Breast epithelium (tissue), 4 donors: ENCODE measurements at regions not wholly inside any gene's neighbourhood (a gene's known extent, or its start where the extent isn't known, plus 50 kb on each side); places are given as distances from the start of the nearest gene placed in this dataset.
"Not testable (repeated sequence)": the region's sequence is repeated elsewhere in the genome, so short reads cannot be mapped to it uniquely, and the experiment has no call there.

Source experiments
- DNase-seq, 2 donors: peaks; one replicate each; pipeline ENCODE4 v3.0.0-alpha.2; 2019; ENCODE audit warnings: low spot score in 2 of 2
- H3K27ac ChIP-seq, 2 donors: fragments of 200-600 bp; sonication (generic) in 1 of 2; one replicate each; pipeline ENCODE4 v1.5.1; 2016 to 2019; ENCODE audit warnings: mild to moderate bottlenecking in 1 of 2
- H3K27me3 ChIP-seq, 2 donors: fragments of 200-600 bp; sonication (generic) in 1 of 2; one replicate each; pipeline versions ENCODE4 v1.5.1 to v1.6.0; 2017 to 2019; ENCODE audit warnings: control low read depth in 1 of 2, mild to moderate bottlenecking in 1 of 2
- H3K36me3 ChIP-seq: fragments of 200-600 bp; one replicate; pipeline ENCODE4 v1.5.1; 2019
- H3K4me1 ChIP-seq, 2 donors: fragments of 200-600 bp; sonication (generic); one replicate each; pipeline ENCODE4 v1.5.1; 2016 to 2019; ENCODE audit warnings: control low read depth in 1 of 2
- H3K4me3 ChIP-seq, 3 donors: fragments of 200-600 bp; sonication (generic); 1 replicate in 2 of 3; 2 replicates in 1 of 3; pipeline ENCODE4 v1.5.1; 2016 to 2019; ENCODE audit warnings: mild to moderate bottlenecking in 3 of 3, moderate library complexity in 2 of 3
- H3K9me3 ChIP-seq, 2 donors: fragments of 200-600 bp; sonication (generic) in 1 of 2; one replicate each; pipeline ENCODE4 v1.5.1; 2016 to 2019; ENCODE audit warnings: control low read depth in 1 of 2
- CTCF ChIP-seq, 3 donors: fragments of 450-650 bp; IDR thresholded peaks; one replicate each; pipeline ENCODE4 v1.5.1; 2016 to 2017; ENCODE audit warnings: antibody characterized with exemption in 3 of 3, mild to moderate bottlenecking in 3 of 3, moderate library complexity in 3 of 3
- POLR2A ChIP-seq: fragments of 450-650 bp; IDR thresholded peaks from one replicate; pipeline ENCODE4 v1.6.1; 2016; ENCODE audit warnings: antibody characterized with exemption, mild to moderate bottlenecking, moderate library complexity
- POLR2AphosphoS5 ChIP-seq, 3 donors: sonication (generic); formaldehyde crosslinking; IDR thresholded peaks; one replicate each; pipeline ENCODE4 v1.6.1; 2017; ENCODE audit warnings: antibody characterized with exemption in 3 of 3
- intact Hi-C: fragments of 100-400 bp; cut with DNase I; formaldehyde crosslinking; loops from one replicate; pipeline ENCODE4 v1.15.1; 2023; ENCODE audit warnings: low total_unique reads

- no peak for DNase-seq
- H3K4me1 ChIP-seq, result no peaks in the 10 kb centered on the region
Observed at GRCh38 chr2:67124531-67124930, 272.6 kb upstream of the ETAA1 start.

GRCh38 chr2:67130531-67131256 lies 266.4 kb upstream of the ETAA1 start:
- Histone ChIP-seq H3K9me3 (no peaks in the 10 kb centered on the region), H3K27ac (no peak overlapping the region), H3K36me3 (no peaks in the 10 kb centered on the region), H3K27me3 (no peaks in the 10 kb centered on the region), H3K4me1 (no peaks in the 10 kb centered on the region), H3K4me3 (no peak overlapping the region)
- TF ChIP-seq POLR2AphosphoS5 (IDR thresholded peaks at IDR 0.05) (no peak), POLR2A (no peak), CTCF (IDR thresholded peaks at IDR 0.05) (no peak)
- DNase-seq, result no peak
- intact Hi-C loops, result no loop called here

More at GRCh38 chr2:67124531-67124930, 272.6 kb upstream of the ETAA1 start:
- H3K9me3 ChIP-seq, result no peaks in the 10 kb centered on the region
- H3K36me3 ChIP-seq, result no peaks in the 10 kb centered on the region
- no peak overlapping the region for H3K4me3 ChIP-seq
- TF ChIP-seq POLR2AphosphoS5 (IDR thresholded peaks at IDR 0.05), result no peak
- TF ChIP-seq POLR2A, result no peak
- no peaks in the 10 kb centered on the region for H3K27me3 ChIP-seq
- intact Hi-C loops, result no loop called here
- H3K27ac ChIP-seq, result no peak overlapping the region

DNA sequence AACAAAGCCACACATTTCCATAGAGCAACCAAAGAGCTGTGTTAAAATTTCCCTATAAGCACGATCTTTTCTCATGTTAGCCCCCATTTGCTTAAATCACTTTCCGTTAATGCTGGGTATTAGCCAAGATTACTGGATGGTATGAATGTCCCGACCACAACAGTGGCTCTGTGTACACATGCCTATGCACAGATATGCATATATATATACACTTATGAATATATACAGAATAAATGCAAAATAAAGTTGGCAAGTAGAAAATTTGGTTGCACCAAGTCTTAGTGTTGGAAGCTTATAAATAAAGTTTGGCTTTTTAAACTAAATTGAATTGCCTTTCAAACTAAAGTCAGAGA lies 265.9 kb upstream of the ETAA1 start:
- Histone ChIP-seq H3K9me3 (no peaks in the 10 kb centered on the region), H3K27me3 (no peaks in the 10 kb centered on the region), H3K27ac (no peak overlapping the region), H3K4me3 (no peak overlapping the region), H3K36me3 (no peaks in the 10 kb centered on the region), H3K4me1 (no peaks in the 10 kb centered on the region)
- DNase-seq, result no peak
- TF ChIP-seq CTCF (IDR thresholded peaks at IDR 0.05) (no peak), POLR2A (no peak), POLR2AphosphoS5 (IDR thresholded peaks at IDR 0.05) (no peak)
- intact Hi-C loops, result no loop called here

- DNase-seq, result not testable (repeated sequence)
Observed at GRCh38 chr2:67132441-67132940, 264.6 kb upstream of the ETAA1 start.

DNA sequence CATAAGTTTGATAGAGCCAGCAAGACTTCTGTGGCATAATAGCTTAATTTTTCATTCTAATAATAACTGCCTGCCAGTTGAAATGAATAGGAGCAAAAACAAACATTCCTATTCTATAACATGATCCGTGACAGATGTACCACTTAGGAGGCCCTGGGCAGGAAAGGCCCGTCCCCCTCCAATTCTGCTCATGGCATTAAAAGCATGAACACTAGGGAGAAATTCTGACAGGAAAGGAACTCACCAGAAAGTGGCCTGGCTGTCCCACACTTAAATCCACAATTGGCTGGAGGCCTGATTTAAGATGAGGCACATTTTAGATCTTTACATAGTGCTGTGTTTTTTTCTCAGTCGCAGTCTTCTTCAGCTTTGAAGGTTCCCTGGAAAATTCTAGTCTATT lies 261.9 kb upstream of the ETAA1 start:
- intact Hi-C loops, result no loop called here
- H3K36me3 ChIP-seq, result no peaks in the 10 kb centered on the region
- H3K9me3 ChIP-seq, result no peaks in the 10 kb centered on the region
- TF ChIP-seq POLR2AphosphoS5 (IDR thresholded peaks at IDR 0.05) (no peak), POLR2A (no peak), CTCF (IDR thresholded peaks at IDR 0.05) (no peak)
- DNase-seq, result no peak
- no peaks in the 10 kb centered on the region for H3K27me3 ChIP-seq
- no peak overlapping the region for H3K27ac ChIP-seq
- H3K4me1 ChIP-seq, result no peaks in the 10 kb centered on the region
- H3K4me3 ChIP-seq, result no peak overlapping the region

More at GRCh38 chr2:67132441-67132940, 264.6 kb upstream of the ETAA1 start:
- H3K4me1 ChIP-seq, H3K27ac ChIP-seq, H3K9me3 ChIP-seq, H3K36me3 ChIP-seq, intact Hi-C loops, H3K27me3 ChIP-seq, H3K4me3 ChIP-seq: not testable (repeated sequence)

- TF ChIP-seq POLR2A (no peak), POLR2AphosphoS5 (IDR thresholded peaks at IDR 0.05) (no peak), CTCF (IDR thresholded peaks at IDR 0.05) (no peak)
- Histone ChIP-seq H3K36me3 (no peaks in the 10 kb centered on the region), H3K4me1 (no peaks in the 10 kb centered on the region), H3K4me3 (no peak overlapping the region), H3K9me3 (no peaks in the 10 kb centered on the region), H3K27me3 (no peaks in the 10 kb centered on the region), H3K27ac (no peak overlapping the region)
- intact Hi-C loops, result no loop called here
- DNase-seq, result no peak
Observed at GRCh38 chr2:67137699-67138098, 259.4 kb upstream of the ETAA1 start.
